ENCODE measurements at regions not wholly inside any gene's neighbourhood (a gene's known extent, or its start where the extent isn't known, plus 50 kb on each side); places are given as distances from the start of the nearest gene placed in this dataset.
"Not testable (repeated sequence)": the region's sequence is repeated elsewhere in the genome, so short reads cannot be mapped to it uniquely, and the experiment has no call there.

- H3K4me1 ChIP-seq (ENCODE audit: control insufficient read depth, low read length) = no peaks in the 10 kb centered on the region
- no peaks in the 10 kb centered on the region for H3K36me3 ChIP-seq (ENCODE audit: control insufficient read depth, low read length)
- H4K20me1 ChIP-seq (ENCODE audit: control insufficient read depth, insufficient read depth, low read depth, low read length) = no peaks in the 10 kb centered on the region
- no peaks in the 10 kb centered on the region for H3F3A ChIP-seq (ENCODE audit: control insufficient read depth, insufficient read depth)
- no peaks in the 10 kb centered on the region for H3K27me3 ChIP-seq (ENCODE audit: control insufficient read depth, low read length)
- no peak overlapping the region for H3K4me3 ChIP-seq (ENCODE audit: low read length)
- no peak overlapping the region for H3K4me2 ChIP-seq (ENCODE audit: low read length)
- H3K79me2 ChIP-seq (ENCODE audit: control insufficient read depth, low read length) = no peaks in the 10 kb centered on the region
- H3K9me3 ChIP-seq (ENCODE audit: control insufficient read depth, insufficient read depth, low read length) = no peaks in the 10 kb centered on the region
- H3K27ac ChIP-seq (ENCODE audit: low read depth, low read length) = no peak overlapping the region
- TF ChIP-seq CTCF (IDR thresholded peaks at IDR 0.05; ENCODE audit: low read depth, low read length, poor library complexity, severe bottlenecking) = no peak
- H3K9me2 ChIP-seq (replicated peaks; ENCODE audit: control insufficient read depth, low read length) = no peaks in the 10 kb centered on the region
These were observed 753.6 kb downstream of the CENPC start for GRCh38 chr4:66791686-66792085.

GRCh38 chr4:66785479-66785878 lies 759.8 kb downstream of the CENPC start:
- Histone ChIP-seq H3K9me2 (replicated peaks; ENCODE audit: control insufficient read depth, low read length) (no peaks in the 10 kb centered on the region), H3K79me2 (ENCODE audit: control insufficient read depth, low read length) (no peaks in the 10 kb centered on the region), H3K27me3 (ENCODE audit: control insufficient read depth, low read length) (no peaks in the 10 kb centered on the region), H3K27ac (ENCODE audit: low read depth, low read length) (no peak overlapping the region), H3K4me2 (ENCODE audit: low read length) (no peak overlapping the region), H3K36me3 (ENCODE audit: control insufficient read depth, low read length) (no peaks in the 10 kb centered on the region), H3K4me3 (ENCODE audit: low read length) (no peak overlapping the region), H4K20me1 (ENCODE audit: control insufficient read depth, insufficient read depth, low read depth, low read length) (no peaks in the 10 kb centered on the region), H3K9me3 (ENCODE audit: control insufficient read depth, insufficient read depth, low read length) (no peaks in the 10 kb centered on the region), H3F3A (ENCODE audit: control insufficient read depth, insufficient read depth) (no peaks in the 10 kb centered on the region), H3K4me1 (ENCODE audit: control insufficient read depth, low read length) (no peaks in the 10 kb centered on the region)
- no peak for TF ChIP-seq EZH2phosphoT487 (IDR thresholded peaks at IDR 0.05; ENCODE audit: borderline replicate concordance, low read length)
- no peak for TF ChIP-seq CTCF (IDR thresholded peaks at IDR 0.05; ENCODE audit: low read depth, low read length, poor library complexity, severe bottlenecking)

- H3K4me2 ChIP-seq (ENCODE audit: low read length); H3K9me2 ChIP-seq (replicated peaks; ENCODE audit: control insufficient read depth, low read length); H3K27ac ChIP-seq (ENCODE audit: low read depth, low read length); H3F3A ChIP-seq (ENCODE audit: control insufficient read depth, insufficient read depth); H3K27me3 ChIP-seq (ENCODE audit: control insufficient read depth, low read length); H3K9me3 ChIP-seq (ENCODE audit: control insufficient read depth, insufficient read depth, low read length); H3K4me1 ChIP-seq (ENCODE audit: control insufficient read depth, low read length); H3K36me3 ChIP-seq (ENCODE audit: control insufficient read depth, low read length); H4K20me1 ChIP-seq (ENCODE audit: control insufficient read depth, insufficient read depth, low read depth, low read length); H3K4me3 ChIP-seq (ENCODE audit: low read length); H3K79me2 ChIP-seq (ENCODE audit: control insufficient read depth, low read length): not testable (repeated sequence)
These were observed 762.6 kb downstream of the CENPC start for GRCh38 chr4:66782751-66783150.

- no peak for TF ChIP-seq EZH2phosphoT487 (IDR thresholded peaks at IDR 0.05; ENCODE audit: borderline replicate concordance, low read length)
- TF ChIP-seq CTCF (IDR thresholded peaks at IDR 0.05; ENCODE audit: low read depth, low read length, poor library complexity, severe bottlenecking) = no peak
- H3K79me2 ChIP-seq (ENCODE audit: control insufficient read depth, low read length) = no peaks in the 10 kb centered on the region
- H4K20me1 ChIP-seq (ENCODE audit: control insufficient read depth, insufficient read depth, low read depth, low read length) = no peaks in the 10 kb centered on the region
- no peaks in the 10 kb centered on the region for H3K9me2 ChIP-seq (replicated peaks; ENCODE audit: control insufficient read depth, low read length)
- no peaks in the 10 kb centered on the region for H3K9me3 ChIP-seq (ENCODE audit: control insufficient read depth, insufficient read depth, low read length)
- no peak overlapping the region for H3K4me3 ChIP-seq (ENCODE audit: low read length)
- no peaks in the 10 kb centered on the region for H3K36me3 ChIP-seq (ENCODE audit: control insufficient read depth, low read length)
- H3K27ac ChIP-seq (ENCODE audit: low read depth, low read length) = no peak overlapping the region
- H3K4me1 ChIP-seq (ENCODE audit: control insufficient read depth, low read length) = no peaks in the 10 kb centered on the region
- no peaks in the 10 kb centered on the region for H3K27me3 ChIP-seq (ENCODE audit: control insufficient read depth, low read length)
- no peak overlapping the region for H3K4me2 ChIP-seq (ENCODE audit: low read length)
- no peaks in the 10 kb centered on the region for H3F3A ChIP-seq (ENCODE audit: control insufficient read depth, insufficient read depth)
These were observed 768.2 kb downstream of the CENPC start for GRCh38 chr4:66777097-66777496.
